CD4-positive, alpha-beta T cell treated with Interleukin-15 for 4 hours (primary cell): ENCODE measurements at regions not wholly inside any gene's neighbourhood (a gene's known extent, or its start where the extent isn't known, plus 50 kb on each side); places are given as distances from the start of the nearest gene placed in this dataset.

Experiments used
- DNase-seq: peaks from one replicate; pipeline ENCODE4 v3.0.0-alpha.2; 2020; ENCODE audit warnings: low spot score

DNA sequence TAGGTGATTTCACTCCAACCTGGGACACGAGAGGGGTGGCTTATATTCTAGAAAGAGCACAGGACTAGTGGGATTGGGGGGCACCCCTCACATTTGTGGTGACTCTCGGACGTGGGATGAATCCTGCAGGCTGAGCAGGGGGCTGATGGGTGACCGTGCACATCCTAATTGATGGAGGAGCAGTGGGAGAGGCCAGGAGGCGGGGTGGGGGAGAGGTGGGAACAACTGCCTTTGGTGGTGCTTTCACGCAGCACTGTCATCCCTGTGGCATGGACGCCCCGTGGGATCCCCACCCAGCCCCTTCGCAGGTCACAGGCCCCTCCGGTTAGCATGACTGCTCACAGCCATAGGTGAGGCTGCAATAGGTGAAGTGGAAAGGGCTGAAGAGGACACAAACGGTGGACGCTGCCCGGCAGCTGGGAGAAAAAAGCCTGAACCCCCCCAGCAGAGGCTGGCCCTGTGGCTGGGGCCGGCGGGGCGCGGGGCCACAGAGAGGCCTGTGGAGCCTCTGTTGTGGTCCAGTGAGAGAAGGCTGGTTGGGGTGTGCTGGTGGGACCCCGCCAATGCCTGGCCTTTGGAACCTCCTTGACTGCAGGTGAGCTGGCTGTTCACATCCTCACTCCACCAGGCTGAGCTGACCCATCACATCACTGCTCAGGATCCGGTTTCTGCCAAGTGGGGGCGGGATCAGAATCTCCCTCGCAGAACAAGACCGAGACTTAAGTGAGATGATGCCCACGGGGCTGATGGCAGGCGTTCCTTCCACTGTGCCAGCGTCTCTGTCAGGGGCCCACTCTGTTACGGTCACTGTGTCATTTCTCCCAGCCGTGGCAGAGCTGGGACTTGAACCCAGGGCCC lies 325.4 kb downstream of the TEX29 start:
- DNase-seq: no peak

DNA sequence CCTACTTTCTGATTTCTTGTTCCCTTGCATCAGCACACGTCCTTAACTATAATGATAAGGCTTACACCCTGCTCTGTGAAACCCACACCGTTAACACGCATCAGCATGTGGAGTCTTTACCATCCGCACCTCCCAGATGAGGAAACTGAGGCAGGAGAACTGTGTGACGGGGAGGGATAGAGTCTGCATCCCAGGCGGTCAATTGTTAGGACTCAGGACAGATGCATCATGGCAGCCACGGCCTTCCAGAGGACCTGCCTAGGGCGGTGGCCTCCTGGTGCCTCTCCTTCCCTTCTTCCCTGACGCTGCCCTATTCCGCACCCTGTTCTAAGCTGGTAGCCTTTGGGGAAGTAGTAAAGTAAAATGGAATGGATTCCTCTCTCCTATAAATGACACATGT lies 326.0 kb downstream of the TEX29 start:
- no peak for DNase-seq

DNA sequence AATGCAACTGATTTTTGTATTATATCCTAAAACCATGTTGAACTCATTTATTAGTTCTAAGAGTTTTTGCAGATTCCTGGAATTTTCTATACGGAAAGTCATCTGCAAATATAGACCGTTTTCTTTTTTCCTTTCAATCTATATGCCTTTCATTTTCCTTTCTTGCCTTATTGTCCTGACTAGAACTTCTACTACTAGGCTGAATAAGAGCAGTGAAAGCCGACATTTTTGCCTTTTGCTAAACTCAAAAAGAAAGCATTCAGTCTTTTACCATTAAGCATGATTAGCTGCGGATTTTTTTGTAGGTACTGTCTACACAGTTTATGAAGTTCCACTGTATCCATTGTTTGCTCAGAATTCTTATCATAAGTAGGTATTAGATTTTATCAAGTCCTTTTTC lies 328.4 kb downstream of the TEX29 start:
- no peak for DNase-seq

DNA sequence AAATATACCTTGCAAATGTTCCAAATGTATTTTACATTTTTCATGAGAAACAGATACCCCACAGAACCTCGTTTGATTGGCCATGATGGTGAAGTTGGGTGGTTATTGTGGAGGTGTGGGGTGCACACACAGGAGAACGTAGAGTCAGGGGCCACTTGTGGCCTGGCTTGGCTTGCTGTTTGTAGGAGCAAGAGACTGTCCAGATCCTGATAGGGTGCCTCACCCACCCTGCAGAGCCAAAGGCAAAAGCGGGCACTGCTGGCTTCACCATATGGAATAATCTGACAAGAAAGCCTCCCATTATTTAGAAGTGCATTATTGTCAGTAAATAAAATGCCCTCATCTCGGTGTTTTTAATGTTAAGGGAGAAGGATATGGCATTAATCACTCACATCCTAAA lies 330.2 kb downstream of the TEX29 start:
- DNase-seq: no peak

GRCh38 chr13:111652676-111653075 lies 332.2 kb downstream of the TEX29 start:
- DNase-seq: no peak

GRCh38 chr13:111654531-111654930 lies 334.1 kb downstream of the TEX29 start:
- DNase-seq: no peak

- DNase-seq: no peak
Measured at GRCh38 chr13:111656439-111656838, 336.0 kb downstream of the TEX29 start.

- DNase-seq: no peak
Measured at GRCh38 chr13:111657013-111657412, 336.6 kb downstream of the TEX29 start.

GRCh38 chr13:111658145-111659100 lies 338.0 kb downstream of the TEX29 start:
- no peak for DNase-seq

DNA sequence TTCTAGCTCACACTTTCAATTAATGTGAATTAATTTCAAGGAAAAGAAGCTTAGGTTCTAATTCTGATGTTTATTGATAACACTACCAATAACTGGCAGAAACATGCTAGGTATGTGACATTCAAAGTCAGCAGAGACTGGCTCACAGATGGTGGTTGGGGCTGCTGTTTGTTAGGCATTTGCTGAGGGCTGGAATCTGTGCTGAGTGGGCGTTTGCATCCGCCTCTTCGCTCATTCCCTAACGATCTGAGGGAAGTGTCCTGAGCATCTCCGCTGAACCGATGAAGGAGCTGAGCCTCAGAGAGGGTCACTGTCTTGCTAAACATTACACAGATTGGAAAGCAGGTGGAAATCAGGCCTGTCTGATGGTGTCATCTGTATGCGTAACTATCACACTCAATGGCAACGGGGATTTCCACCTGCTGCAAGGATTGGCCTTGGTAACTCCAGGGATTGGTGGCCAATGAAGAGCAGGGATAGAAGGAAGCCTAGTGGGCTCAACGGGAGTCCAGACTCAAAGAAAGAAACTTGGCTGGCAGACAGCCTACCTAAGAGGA lies 338.9 kb downstream of the TEX29 start:
- no peak for DNase-seq

- DNase-seq: no peak
Measured at GRCh38 chr13:111659842-111660241, 339.4 kb downstream of the TEX29 start.

DNA sequence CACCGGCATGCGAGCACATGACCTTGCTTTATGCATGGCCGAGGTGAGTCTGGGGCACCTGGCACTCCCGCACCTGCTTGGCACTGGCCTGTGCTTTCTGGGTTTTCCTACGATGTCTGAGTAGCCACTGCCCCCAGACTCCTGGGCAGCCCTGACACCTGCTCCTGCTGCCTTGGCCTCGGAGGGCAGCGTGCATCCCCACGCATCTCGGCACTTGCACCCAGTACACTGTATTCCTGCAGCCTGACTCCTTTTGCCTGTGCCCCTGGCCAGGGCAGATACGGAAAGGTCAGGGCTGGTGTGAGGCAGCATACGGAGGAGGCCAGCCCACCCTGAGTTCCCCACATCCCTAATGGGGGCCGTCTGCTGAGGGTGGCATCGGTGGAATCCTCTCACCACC lies 340.6 kb downstream of the TEX29 start:
- no peak for DNase-seq

DNA sequence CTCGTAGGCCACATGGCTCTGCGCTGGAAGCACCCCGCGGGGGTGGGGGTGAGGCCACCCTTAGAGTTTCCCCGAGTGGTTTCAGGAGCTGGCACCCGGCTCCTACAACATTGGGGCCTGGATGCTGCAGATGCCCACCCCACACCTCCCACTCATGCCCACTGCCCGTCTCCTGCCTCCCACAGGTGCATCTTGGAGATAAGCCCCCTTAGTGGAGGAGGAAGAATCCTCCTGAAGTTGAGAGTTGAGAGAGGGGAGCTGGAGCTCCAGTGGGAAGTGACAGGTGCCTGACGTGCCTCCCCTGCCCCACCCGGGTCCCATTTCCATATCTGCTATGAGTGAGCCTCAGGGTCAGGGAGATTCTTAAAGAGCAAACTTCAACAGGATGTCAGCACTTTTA lies 341.3 kb downstream of the TEX29 start:
- no peak for DNase-seq

DNA sequence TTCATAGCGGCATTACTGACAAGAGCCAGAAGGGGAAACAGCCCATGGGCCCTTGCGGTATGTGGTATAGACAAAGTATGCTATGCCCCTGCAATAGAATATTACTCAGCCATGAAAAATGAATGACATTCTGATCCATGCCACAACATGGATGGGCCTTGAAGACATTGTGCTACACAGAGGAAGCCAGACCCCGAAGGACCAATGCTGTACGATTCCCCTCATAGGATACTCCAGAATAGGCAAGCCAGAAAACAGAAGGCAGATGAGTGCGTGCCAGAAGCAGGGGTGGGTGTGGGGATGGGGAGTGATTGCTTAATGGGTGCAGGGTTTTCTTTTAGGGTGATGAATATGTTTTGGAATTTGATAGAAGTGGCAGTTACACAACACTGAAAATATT lies 342.0 kb downstream of the TEX29 start:
- DNase-seq: no peak

GRCh38 chr13:111662895-111663294 lies 342.5 kb downstream of the TEX29 start:
- DNase-seq: no peak

- no peak for DNase-seq
Measured at GRCh38 chr13:111663505-111663904, 343.1 kb downstream of the TEX29 start.

DNA sequence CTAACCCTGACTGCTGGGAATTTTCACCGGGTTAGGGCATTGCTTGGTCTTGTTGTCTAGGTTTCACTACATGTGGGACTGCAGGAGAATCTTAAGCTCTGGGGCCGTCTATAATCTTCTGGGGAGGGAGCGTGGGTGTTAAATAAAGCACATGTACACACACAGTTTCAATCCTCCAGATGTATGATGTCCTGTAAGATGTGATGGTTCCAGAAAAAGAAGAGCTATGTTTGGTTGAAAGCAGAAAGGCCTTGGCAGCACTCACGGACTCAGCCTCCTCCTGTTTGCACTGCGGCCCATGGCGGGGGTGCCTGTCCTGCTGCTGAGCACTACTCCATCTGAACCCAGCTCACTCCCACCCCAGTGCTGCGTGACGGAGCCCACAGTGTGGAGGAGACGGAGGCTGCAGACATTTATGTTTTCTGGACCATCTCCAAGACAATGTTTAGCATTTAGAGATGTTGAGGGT lies 343.5 kb downstream of the TEX29 start:
- DNase-seq: no peak

- DNase-seq: no peak
Measured at GRCh38 chr13:111664696-111665095, 344.3 kb downstream of the TEX29 start.

- DNase-seq: no peak
Measured at GRCh38 chr13:111665691-111666095, 345.3 kb downstream of the TEX29 start.

GRCh38 chr13:111666164-111666776 lies 345.8 kb downstream of the TEX29 start:
- DNase-seq: no peak

DNA sequence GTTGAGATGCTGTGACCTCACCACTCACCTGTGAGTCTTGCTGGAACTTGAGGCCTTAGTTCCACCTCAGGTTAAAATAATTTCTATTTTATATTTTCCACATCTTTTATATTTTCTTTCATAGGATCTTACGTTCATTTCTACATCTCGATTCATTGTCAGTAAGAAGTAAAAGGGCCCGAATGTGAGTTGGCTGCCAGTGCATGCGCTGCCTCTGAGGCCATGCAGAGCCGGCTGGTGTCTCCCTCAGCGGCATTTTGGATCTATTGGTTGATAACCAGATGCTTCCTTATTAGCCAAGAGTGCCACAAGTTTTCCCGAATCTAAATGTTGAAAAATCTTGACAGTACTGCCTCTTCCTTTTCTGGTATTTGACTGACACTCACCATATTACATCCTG lies 347.3 kb downstream of the TEX29 start:
- DNase-seq: no peak

DNA sequence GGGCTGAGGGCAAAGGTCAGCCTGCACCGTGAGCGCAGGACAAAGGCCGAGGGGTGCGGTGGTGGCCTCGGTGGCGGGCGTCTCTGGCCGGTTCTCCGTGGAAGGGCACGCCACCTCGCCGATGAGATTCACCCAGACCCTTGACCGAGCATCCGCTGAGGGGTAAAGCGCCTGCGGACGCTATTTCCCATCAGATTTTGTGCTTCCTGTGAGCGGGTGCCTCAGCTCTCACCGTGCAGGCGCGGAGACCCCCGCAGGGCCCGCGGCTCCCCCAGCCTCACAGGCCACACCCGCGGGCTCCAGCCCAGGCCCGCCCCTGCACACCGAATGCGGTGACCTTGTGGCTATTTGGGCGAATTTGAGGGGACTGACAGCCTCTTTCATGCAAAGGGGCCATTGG lies 348.0 kb downstream of the TEX29 start:
- DNase-seq: no peak
